GM12891 (cell line): ENCODE measurements at regions not wholly inside any gene's neighbourhood (a gene's known extent, or its start where the extent isn't known, plus 50 kb on each side); places are given as distances from the start of the nearest gene placed in this dataset.

ENCODE experiments used
- POLR2AphosphoS5 ChIP-seq: IDR thresholded peaks from 2 replicates; pipeline ENCODE4 v1.6.1; 2011; ENCODE audit warnings: low read depth, low read length, control low read depth
- TAF1 ChIP-seq: IDR thresholded peaks from 2 replicates; pipeline ENCODE4 v1.6.1; 2011; ENCODE audit warnings: low read depth, low read length, control low read depth

- TF ChIP-seq TAF1 = no peak
- TF ChIP-seq POLR2AphosphoS5 = no peak
These were observed 481.9 kb upstream of the NOVA1 start for GRCh38 chr14:27079716-27080115.
